ENCODE measurements at regions not wholly inside any gene's neighbourhood (a gene's known extent, or its start where the extent isn't known, plus 50 kb on each side); places are given as distances from the start of the nearest gene placed in this dataset.

- in situ Hi-C loops (cut with MboI; ENCODE audit: low pct_unique_long_range_greater_than_20kb, low sequenced_read_pairs, unreplicated experiment), result no loop called here
- no peak for TF ChIP-seq CTCF (IDR thresholded peaks at IDR 0.05; ENCODE audit: extremely low read depth, insufficient read depth, missing control alignments)
Observed at GRCh38 chr3:3531476-3531875, 267.8 kb upstream of the LRRN1 start.

GRCh38 chr3:3519266-3519665 lies 280.0 kb upstream of the LRRN1 start:
- in situ Hi-C loops (cut with MboI; ENCODE audit: low pct_unique_long_range_greater_than_20kb, low sequenced_read_pairs, unreplicated experiment), result no loop called here
- no peak for DNase-seq (ENCODE audit: low spot score)
- no peak for TF ChIP-seq CTCF (IDR thresholded peaks at IDR 0.05; ENCODE audit: extremely low read depth, insufficient read depth, missing control alignments)

More at GRCh38 chr3:3531476-3531875, 267.8 kb upstream of the LRRN1 start:
- no peak for DNase-seq (ENCODE audit: low spot score)

GRCh38 chr3:3516996-3517395 lies 282.2 kb upstream of the LRRN1 start:
- no peak for DNase-seq (ENCODE audit: low spot score)
- in situ Hi-C loops (cut with MboI; ENCODE audit: low pct_unique_long_range_greater_than_20kb, low sequenced_read_pairs, unreplicated experiment), result no loop called here

GRCh38 chr3:3516384-3516783 lies 282.8 kb upstream of the LRRN1 start:
- TF ChIP-seq CTCF (IDR thresholded peaks at IDR 0.05; ENCODE audit: extremely low read depth, insufficient read depth, missing control alignments), result no peak
- no peak for DNase-seq (ENCODE audit: low spot score)
- in situ Hi-C loops (cut with MboI; ENCODE audit: low pct_unique_long_range_greater_than_20kb, low sequenced_read_pairs, unreplicated experiment), result no loop called here

More at GRCh38 chr3:3516996-3517395, 282.2 kb upstream of the LRRN1 start:
- no peak for TF ChIP-seq CTCF (IDR thresholded peaks at IDR 0.05; ENCODE audit: extremely low read depth, insufficient read depth, missing control alignments)

- TF ChIP-seq CTCF (IDR thresholded peaks at IDR 0.05; ENCODE audit: extremely low read depth, insufficient read depth, missing control alignments), result no peak
- no peak for DNase-seq (ENCODE audit: low spot score)
- in situ Hi-C loops (cut with MboI; ENCODE audit: low pct_unique_long_range_greater_than_20kb, low sequenced_read_pairs, unreplicated experiment), result no loop called here
Observed at GRCh38 chr3:3509665-3510064, 289.6 kb upstream of the LRRN1 start.

- TF ChIP-seq CTCF (IDR thresholded peaks at IDR 0.05; ENCODE audit: extremely low read depth, insufficient read depth, missing control alignments), result no peak
- in situ Hi-C loops (cut with MboI; ENCODE audit: low pct_unique_long_range_greater_than_20kb, low sequenced_read_pairs, unreplicated experiment), result no loop called here
- DNase-seq (ENCODE audit: low spot score), result no peak
Observed at GRCh38 chr3:3504686-3505085, 294.5 kb upstream of the LRRN1 start.

GRCh38 chr3:3503411-3503810 lies 295.8 kb upstream of the LRRN1 start:
- no peak for TF ChIP-seq CTCF (IDR thresholded peaks at IDR 0.05; ENCODE audit: extremely low read depth, insufficient read depth, missing control alignments)
- DNase-seq (ENCODE audit: low spot score), result no peak
- in situ Hi-C loops (cut with MboI; ENCODE audit: low pct_unique_long_range_greater_than_20kb, low sequenced_read_pairs, unreplicated experiment), result no loop called here

Measured in GM13977 (cell line).